Activated CD4-positive, alpha-beta memory T cell treated with anti-CD3 and anti-CD28 coated beads for 36 hours (primary cell): ENCODE measurements at regions not wholly inside any gene's neighbourhood (a gene's known extent, or its start where the extent isn't known, plus 50 kb on each side); places are given as distances from the start of the nearest gene placed in this dataset.

ENCODE experiments used
- CTCF ChIA-PET: fragments of 350-600 bp; sonication (Branson Sonifier 250); formaldehyde crosslinking; loops from one replicate; lab custom pipeline; 2021; ENCODE audit warnings: antibody characterized with exemption, inconsistent platforms; lab: Charles Lee
- POLR2A ChIA-PET: fragments of 350-600 bp; sonication (Branson Sonifier 250); formaldehyde crosslinking; loops from one replicate; lab custom pipeline; 2021; ENCODE audit warnings: antibody characterized with exemption; lab: Charles Lee
- DNase-seq: peaks from one replicate; pipeline ENCODE4 v3.0.0-alpha.2; 2020
- H3K27ac Mint-ChIP-seq: one replicate; pipeline ENCODE4 v1.8.0; 2021; ENCODE audit warnings: mixed read lengths
- H3K27me3 Mint-ChIP-seq: one replicate; pipeline ENCODE4 v1.8.0; 2021; ENCODE audit warnings: mixed read lengths
- H3K36me3 Mint-ChIP-seq: one replicate; pipeline ENCODE4 v1.8.0; 2021; ENCODE audit warnings: mixed read lengths
- H3K4me1 Mint-ChIP-seq: one replicate; pipeline ENCODE4 v1.8.0; 2021; ENCODE audit warnings: low read depth, mixed read lengths
- H3K4me3 Mint-ChIP-seq: one replicate; pipeline ENCODE4 v1.8.0; 2021; ENCODE audit warnings: mild to moderate bottlenecking, mixed read lengths
- H3K9me3 Mint-ChIP-seq: one replicate; pipeline ENCODE4 v1.8.0; 2021; ENCODE audit warnings: mixed read lengths
- intact Hi-C: fragments of 100-400 bp; cut with micrococcal nuclease; formaldehyde crosslinking; loops from one replicate; pipeline ENCODE4 v1.15.1; 2023

- no peaks in the 10 kb centered on the region for H3K36me3 Mint-ChIP-seq
- DNase-seq, result no peak
- H3K9me3 Mint-ChIP-seq, result no peaks in the 10 kb centered on the region
- ChIA-PET POLR2A (no interaction called here), CTCF (no interaction called here)
- intact Hi-C loops, result no loop called here
- no peaks in the 10 kb centered on the region for H3K4me1 Mint-ChIP-seq
- H3K27ac Mint-ChIP-seq, result no peak overlapping the region
- H3K4me3 Mint-ChIP-seq, result no peak overlapping the region
- H3K27me3 Mint-ChIP-seq, result peaks cover 2% of the 10 kb centered on the region
Observed at GRCh38 chr5:58911270-58911669, 328.4 kb downstream of the RAB3C start.

DNA sequence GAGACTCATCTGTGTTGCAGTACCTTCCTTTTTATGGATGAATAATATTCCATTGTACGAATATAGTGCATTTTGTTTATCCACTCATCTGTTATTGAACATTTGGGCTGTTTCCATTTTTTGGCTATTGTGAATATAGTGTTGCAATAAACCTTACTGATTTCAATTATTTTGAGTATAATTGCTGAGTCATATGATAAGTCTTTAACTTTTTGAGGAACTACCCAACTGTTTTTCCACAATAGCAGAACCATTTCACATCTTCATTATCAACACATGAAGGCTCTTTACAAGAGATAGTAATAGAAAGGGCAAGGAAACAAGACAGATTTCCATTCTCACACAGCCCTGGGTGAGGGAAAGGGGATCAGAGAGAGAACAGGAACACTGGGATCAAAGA lies 329.2 kb downstream of the RAB3C start:
- peaks cover 2% of the 10 kb centered on the region for H3K27me3 Mint-ChIP-seq
- intact Hi-C loops, result no loop called here
- H3K9me3 Mint-ChIP-seq, result no peaks in the 10 kb centered on the region
- no peaks in the 10 kb centered on the region for H3K4me1 Mint-ChIP-seq
- H3K36me3 Mint-ChIP-seq, result no peaks in the 10 kb centered on the region
- no peak for DNase-seq
- no peak overlapping the region for H3K27ac Mint-ChIP-seq
- ChIA-PET CTCF (no interaction called here), POLR2A (no interaction called here)
- no peak overlapping the region for H3K4me3 Mint-ChIP-seq

DNA sequence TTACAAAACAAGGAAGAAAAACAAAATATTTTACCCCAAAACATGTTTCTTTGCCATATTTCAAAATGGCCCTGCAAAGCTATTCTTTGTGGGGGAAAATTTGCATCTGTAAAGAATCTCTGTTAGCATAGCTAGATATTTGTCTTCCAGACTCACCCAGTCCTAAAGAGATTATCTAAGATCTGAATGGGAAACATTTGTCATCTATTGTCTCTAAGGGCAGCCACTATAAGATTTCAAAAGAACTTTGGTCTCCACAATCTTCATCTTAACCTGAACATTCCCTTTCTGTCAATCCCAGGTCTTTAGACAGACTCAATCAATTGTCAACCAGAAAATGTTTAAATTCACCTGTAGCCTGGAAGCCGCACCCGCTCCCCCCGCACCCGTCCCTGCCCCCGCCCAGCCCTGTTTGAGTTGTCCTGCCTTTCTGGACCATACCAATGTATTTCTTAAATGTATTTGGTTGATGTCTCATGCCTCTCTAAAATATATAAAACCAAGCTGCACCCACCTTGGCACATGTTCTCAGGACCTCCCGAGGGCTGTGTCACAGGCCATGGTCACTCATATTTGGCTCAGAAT lies 330.6 kb downstream of the RAB3C start:
- Mint-ChIP-seq H3K9me3 (no peaks in the 10 kb centered on the region), H3K27me3 (peaks cover 2% of the 10 kb centered on the region), H3K4me1 (no peaks in the 10 kb centered on the region), H3K4me3 (no peak overlapping the region), H3K36me3 (no peaks in the 10 kb centered on the region), H3K27ac (no peak overlapping the region)
- ChIA-PET POLR2A (no interaction called here), CTCF (interaction anchor here (1.0 kb wide), 1 partner anchor 27 kb away, joined by 3 read pairs; no protein-coding TSS in a partner anchor)
- intact Hi-C loops, result no loop called here
- DNase-seq, result no peak

DNA sequence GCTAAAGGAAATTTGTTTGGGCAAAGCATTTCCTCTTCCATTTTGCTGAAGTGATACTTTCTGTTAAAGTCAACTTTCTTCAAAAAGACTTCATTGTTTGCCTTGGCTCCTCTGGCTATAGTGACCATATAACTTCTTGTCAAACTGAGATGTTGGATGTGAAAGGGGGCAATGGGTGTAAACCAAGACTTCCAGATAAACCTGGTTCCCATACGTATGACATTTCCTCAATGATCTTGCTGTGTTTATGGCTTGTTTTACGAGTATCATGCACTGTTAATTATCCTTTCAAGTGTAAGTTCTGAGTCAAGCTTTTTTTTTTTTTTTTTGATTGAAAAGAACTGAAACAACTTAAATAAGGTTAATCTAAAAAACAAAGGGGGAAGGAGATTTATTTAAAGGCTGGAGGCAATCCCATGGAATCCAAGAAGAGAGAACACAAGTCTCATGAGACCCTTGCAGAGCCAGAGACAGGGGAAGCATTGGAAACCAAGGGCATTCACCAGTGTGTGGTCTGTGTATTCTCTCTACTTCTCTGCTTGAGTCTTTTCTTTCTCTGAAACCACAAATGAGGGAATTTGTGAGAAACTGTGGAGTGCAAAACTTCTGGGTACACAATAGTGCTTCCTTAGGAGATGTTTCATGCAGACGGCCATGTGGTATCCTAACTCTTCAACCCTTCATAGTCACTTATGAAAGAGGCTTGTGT lies 335.3 kb downstream of the RAB3C start:
- Mint-ChIP-seq H3K4me1 (peaks cover 11% of the 10 kb centered on the region), H3K4me3 (no peak overlapping the region), H3K36me3 (no peaks in the 10 kb centered on the region), H3K27me3 (peaks cover 2% of the 10 kb centered on the region), H3K9me3 (no peaks in the 10 kb centered on the region), H3K27ac (no peak overlapping the region)
- intact Hi-C loops, result no loop called here
- CTCF ChIA-PET, result interaction anchor here (1.5 kb wide), 1 partner anchor 27 kb away, joined by 3 read pairs; no protein-coding TSS in a partner anchor
- POLR2A ChIA-PET, result no interaction called here
- no peak for DNase-seq
